ENCODE measurements at regions not wholly inside any gene's neighbourhood (a gene's known extent, or its start where the extent isn't known, plus 50 kb on each side); places are given as distances from the start of the nearest gene placed in this dataset.

GRCh38 chr7:34501156-34501555 is 156.9 kb upstream of the NPSR1 start:
- TF ChIP-seq CTCF (IDR thresholded peaks at IDR 0.05 in 2 of 3, conservative IDR thresholded peaks at IDR 0.05 in 1 of 3; ENCODE audit: insufficient read depth in 2 of 3, low read depth in 1 of 3, low read length in 3 of 3) = no peak
- TF ChIP-seq ZNF280A (IDR thresholded peaks at IDR 0.05; ENCODE audit: low read depth, partially characterized antibody) = no peak
- TF ChIP-seq BACH1 (tag; IDR thresholded peaks at IDR 0.05) = no peak
- no peak for TF ChIP-seq POLR2A (conservative IDR thresholded peaks at IDR 0.05)
